Keratinocyte (primary cell): ENCODE measurements at regions not wholly inside any gene's neighbourhood (a gene's known extent, or its start where the extent isn't known, plus 50 kb on each side); places are given as distances from the start of the nearest gene placed in this dataset.

Experiments
- DNase-seq: peaks from one replicate; pipeline ENCODE4 v3.0.0-alpha.2; 2011; ENCODE audit warnings: low read depth, missing footprints, low spot score
- FAIRE-seq: peaks from 2 replicates; lab custom pipeline; 2011; peaks lifted over from hg19 to GRCh38; lab: Jason Lieb, UNC
- H2AFZ ChIP-seq: 2 replicates; pipeline ENCODE4 v1.6.0; 2012; ENCODE audit warnings: low read length, control low read depth, inconsistent platforms; ENCODE audit not compliant: control insufficient read depth
- H3K27ac ChIP-seq: 2 replicates; pipeline ENCODE4 v1.5.1; 2011; ENCODE audit warnings: low read length; ENCODE audit not compliant: control insufficient read depth, insufficient read depth
- H3K27me3 ChIP-seq: 3 replicates; pipeline ENCODE4 v1.6.0; 2011; ENCODE audit warnings: low read length; ENCODE audit not compliant: control insufficient read depth, insufficient read depth; ENCODE audit errors: extremely low read depth
- H3K36me3 ChIP-seq, 2 experiments: 2 replicates in 1 of 2; 3 replicates in 1 of 2; pipeline ENCODE4 v1.5.1; 2011; ENCODE audit warnings: low read length in 2 of 2, mild to moderate bottlenecking in 1 of 2; ENCODE audit not compliant: control insufficient read depth in 2 of 2, insufficient read depth in 2 of 2; ENCODE audit errors: extremely low read depth in 1 of 2
- H3K4me1 ChIP-seq: 3 replicates; pipeline ENCODE4 v1.5.1; 2011; ENCODE audit warnings: low read length; ENCODE audit not compliant: control insufficient read depth, insufficient read depth; ENCODE audit errors: extremely low read depth
- H3K4me2 ChIP-seq: 3 replicates; pipeline ENCODE4 v1.6.0; 2011; ENCODE audit warnings: low read depth, low read length; ENCODE audit not compliant: control insufficient read depth, insufficient read depth; ENCODE audit errors: extremely low read depth
- H3K4me3 ChIP-seq, 3 experiments: fragments of 200-600 bp in 1 of 3; sonication (generic) in 1 of 3; 2 replicates in 2 of 3; 3 replicates in 1 of 3; pipeline ENCODE4 v1.5.1; 2011 to 2016; ENCODE audit warnings: low read length in 3 of 3, mild to moderate bottlenecking in 3 of 3, control low read depth in 2 of 3, inconsistent platforms in 1 of 3, low read depth in 1 of 3, mixed read lengths in 1 of 3, mixed run types in 1 of 3, moderate library complexity in 1 of 3; ENCODE audit not compliant: control insufficient read depth in 2 of 3, insufficient read depth in 2 of 3; ENCODE audit errors: extremely low read depth in 1 of 3
- H3K79me2 ChIP-seq: 2 replicates; pipeline ENCODE4 v1.6.0; 2012; ENCODE audit warnings: low read length; ENCODE audit not compliant: control insufficient read depth, insufficient read depth
- H3K9ac ChIP-seq: 3 replicates; pipeline ENCODE4 v1.6.0; 2011; ENCODE audit warnings: low read length; ENCODE audit not compliant: control insufficient read depth, insufficient read depth; ENCODE audit errors: extremely low read depth
- H3K9me1 ChIP-seq: 3 replicates; pipeline ENCODE4 v1.6.0; 2011; ENCODE audit warnings: low read length; ENCODE audit not compliant: control insufficient read depth, insufficient read depth; ENCODE audit errors: extremely low read depth
- H3K9me3 ChIP-seq: 2 replicates; pipeline ENCODE4 v1.5.1; 2012; ENCODE audit warnings: low read depth, low read length; ENCODE audit not compliant: control insufficient read depth
- H4K20me1 ChIP-seq: 3 replicates; pipeline ENCODE4 v1.6.0; 2011; ENCODE audit warnings: low read length; ENCODE audit not compliant: control insufficient read depth, insufficient read depth; ENCODE audit errors: extremely low read depth
- EZH2 ChIP-seq: IDR thresholded peaks from one replicate; pipeline ENCODE4 v1.6.1; 2012; ENCODE audit warnings: inconsistent platforms, mild to moderate bottlenecking, low read length, moderate library complexity
- dilution Hi-C: fragments of 300-500 bp; cut with MboI; formaldehyde crosslinking; loops from one replicate; pipeline ENCODE4 v1.7.0; 2020; ENCODE audit warnings: low sequenced_read_pairs; ENCODE audit not compliant: extremely low pct_ligation_motif_present
- TF ChIP-seq, protein P1 (sequence below), 3 experiments: IDR thresholded peaks in 1 of 3; conservative IDR thresholded peaks in 1 of 3; optimal IDR thresholded peaks in 1 of 3; 2 replicates in 2 of 3; 3 replicates in 1 of 3; pipeline versions ENCODE3 to v1.5.1; 2011; ENCODE audit warnings: low read length in 3 of 3, mild to moderate bottlenecking in 3 of 3, moderate library complexity in 2 of 3, control low read depth in 1 of 3, inconsistent platforms in 1 of 3; ENCODE audit not compliant: insufficient read depth in 2 of 3; ENCODE audit errors: extremely low read depth in 1 of 3

GRCh38 chr10:64215088-64215487, 693.9 kb downstream of the REEP3 start:
- Histone ChIP-seq H3K4me2 (no peak overlapping the region), H2AFZ (no peak overlapping the region), H3K9me3 (peaks cover 1% of the 10 kb centered on the region), H3K27ac (no peak overlapping the region), H3K4me1 (no peaks in the 10 kb centered on the region), H3K4me3 (no peak overlapping the region), H3K9me1 (no peaks in the 10 kb centered on the region), H3K36me3 (no peaks in the 10 kb centered on the region), H3K79me2 (no peaks in the 10 kb centered on the region), H4K20me1 (no peaks in the 10 kb centered on the region), H3K9ac (no peak overlapping the region), H3K27me3 (no peaks in the 10 kb centered on the region)
- TF ChIP-seq EZH2, result no peak
- TF ChIP-seq, protein P1, sequence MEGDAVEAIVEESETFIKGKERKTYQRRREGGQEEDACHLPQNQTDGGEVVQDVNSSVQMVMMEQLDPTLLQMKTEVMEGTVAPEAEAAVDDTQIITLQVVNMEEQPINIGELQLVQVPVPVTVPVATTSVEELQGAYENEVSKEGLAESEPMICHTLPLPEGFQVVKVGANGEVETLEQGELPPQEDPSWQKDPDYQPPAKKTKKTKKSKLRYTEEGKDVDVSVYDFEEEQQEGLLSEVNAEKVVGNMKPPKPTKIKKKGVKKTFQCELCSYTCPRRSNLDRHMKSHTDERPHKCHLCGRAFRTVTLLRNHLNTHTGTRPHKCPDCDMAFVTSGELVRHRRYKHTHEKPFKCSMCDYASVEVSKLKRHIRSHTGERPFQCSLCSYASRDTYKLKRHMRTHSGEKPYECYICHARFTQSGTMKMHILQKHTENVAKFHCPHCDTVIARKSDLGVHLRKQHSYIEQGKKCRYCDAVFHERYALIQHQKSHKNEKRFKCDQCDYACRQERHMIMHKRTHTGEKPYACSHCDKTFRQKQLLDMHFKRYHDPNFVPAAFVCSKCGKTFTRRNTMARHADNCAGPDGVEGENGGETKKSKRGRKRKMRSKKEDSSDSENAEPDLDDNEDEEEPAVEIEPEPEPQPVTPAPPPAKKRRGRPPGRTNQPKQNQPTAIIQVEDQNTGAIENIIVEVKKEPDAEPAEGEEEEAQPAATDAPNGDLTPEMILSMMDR (optimal IDR thresholded peaks at IDR 0.05 in 1 of 3, IDR thresholded peaks at IDR 0.05 in 1 of 3, conservative IDR thresholded peaks at IDR 0.05 in 1 of 3; ENCODE audit: extremely low read depth in 1 of 3, insufficient read depth in 2 of 3, low read length in 3 of 3), result no peak
- FAIRE-seq, result no peak
- dilution Hi-C loops, result no loop called here
- DNase-seq, result no peak

GRCh38 chr10:64219271-64220025, 698.2 kb downstream of the REEP3 start:
- no peaks in the 10 kb centered on the region for H3K4me1 ChIP-seq
- dilution Hi-C loops, result no loop called here
- no peak for FAIRE-seq

More at GRCh38 chr10:64219271-64220025, 698.2 kb downstream of the REEP3 start:
- Histone ChIP-seq H2AFZ (no peak overlapping the region), H4K20me1 (no peaks in the 10 kb centered on the region), H3K36me3 (no peaks in the 10 kb centered on the region), H3K27me3 (no peaks in the 10 kb centered on the region), H3K4me3 (no peak overlapping the region), H3K4me2 (no peak overlapping the region), H3K9ac (no peak overlapping the region), H3K79me2 (no peaks in the 10 kb centered on the region), H3K9me1 (no peaks in the 10 kb centered on the region), H3K9me3 (peaks cover 2% of the 10 kb centered on the region), H3K27ac (no peak overlapping the region)
- TF ChIP-seq, protein P1 (optimal IDR thresholded peaks at IDR 0.05 in 1 of 3, IDR thresholded peaks at IDR 0.05 in 1 of 3, conservative IDR thresholded peaks at IDR 0.05 in 1 of 3; ENCODE audit: extremely low read depth in 1 of 3, insufficient read depth in 2 of 3, low read length in 3 of 3), result no peak
- no peak for TF ChIP-seq EZH2
- DNase-seq, result no peak
